Gastroesophageal sphincter (tissue), 4 donors: ENCODE measurements at regions not wholly inside any gene's neighbourhood (a gene's known extent, or its start where the extent isn't known, plus 50 kb on each side); places are given as distances from the start of the nearest gene placed in this dataset.

Experiments
- ATAC-seq: fragments of 150-250 bp; one replicate; pipeline ENCODE4 v1.9.1; 2016; ENCODE audit warnings: mild to moderate bottlenecking, moderate library complexity
- H3K27ac ChIP-seq, 4 donors: fragments of 200-600 bp; sonication (generic) in 3 of 4; 1 replicate in 3 of 4; 2 replicates in 1 of 4; pipeline ENCODE4 v1.5.1; 2016 to 2019
- H3K27me3 ChIP-seq: fragments of 200-600 bp; sonication (generic); one replicate; pipeline ENCODE4 v1.5.1; 2019
- H3K36me3 ChIP-seq, 2 donors: fragments of 200-600 bp; sonication (generic); one replicate each; pipeline ENCODE4 v1.5.1; 2019; ENCODE audit warnings: control low read depth in 1 of 2
- H3K4me1 ChIP-seq, 3 donors: fragments of 200-600 bp; sonication (generic); 1 replicate in 2 of 3; 2 replicates in 1 of 3; pipeline ENCODE4 v1.5.1; 2016 to 2019; ENCODE audit warnings: control low read depth in 2 of 3
- H3K4me3 ChIP-seq, 2 donors: fragments of 200-600 bp; sonication (generic); one replicate each; pipeline ENCODE4 v1.5.1; 2019; ENCODE audit warnings: mild to moderate bottlenecking in 1 of 2, moderate library complexity in 1 of 2
- H3K9me3 ChIP-seq, 3 donors: fragments of 200-600 bp; sonication (generic); one replicate each; pipeline ENCODE4 v1.5.1; 2017 to 2019; ENCODE audit warnings: control low read depth in 2 of 3
- CTCF ChIP-seq, 4 experiments: fragments of 200-600 bp in 2 of 4; fragments of 450-650 bp in 2 of 4; sonication (generic) in 1 of 4; IDR thresholded peaks; one replicate each; pipeline ENCODE4 v1.5.1; 2017 to 2019; ENCODE audit warnings: antibody characterized with exemption in 4 of 4, mild to moderate bottlenecking in 2 of 4, moderate library complexity in 2 of 4
- EP300 ChIP-seq: sonication (generic); formaldehyde crosslinking; IDR thresholded peaks from one replicate; pipeline ENCODE4 v1.6.1; 2017; ENCODE audit warnings: antibody characterized with exemption, mild to moderate bottlenecking
- POLR2A ChIP-seq, 2 donors: fragments of 450-650 bp; IDR thresholded peaks; one replicate each; pipeline ENCODE4 v1.6.1; 2017; ENCODE audit warnings: antibody characterized with exemption in 2 of 2, mild to moderate bottlenecking in 2 of 2, moderate library complexity in 1 of 2
- POLR2AphosphoS5 ChIP-seq: sonication (generic); formaldehyde crosslinking; IDR thresholded peaks from one replicate; pipeline ENCODE4 v1.6.1; 2017; ENCODE audit warnings: antibody characterized with exemption
- WGBS, 2 donors: methylation state at CpG; one replicate each; pipeline ENCODE4 v1.1.5; 2018; ENCODE audit warnings: low coverage in 1 of 2; 5-methylcytosine and 5-hydroxymethylcytosine counted together

GRCh38 chr14:40197344-40197743 lies 765.1 kb upstream of the FBXO33 start:
- ATAC-seq, result no peak
- 81 to 86% methylated on average over 2 of the region's 2 CpGs for WGBS, 2 donors
- no peak overlapping the region for H3K4me3 ChIP-seq

GRCh38 chr14:40188006-40188405 lies 755.8 kb upstream of the FBXO33 start:
- WGBS, 2 donors, result 59 to 78% methylated on average over 3 of the region's 3 CpGs
- no peak for ATAC-seq
- Histone ChIP-seq H3K4me3 (no peak overlapping the region), H3K9me3 (no peaks in the 10 kb centered on the region), H3K27me3 (no peaks in the 10 kb centered on the region), H3K4me1 (no peaks in the 10 kb centered on the region), H3K27ac (no peak overlapping the region), H3K36me3 (no peaks in the 10 kb centered on the region)
- no peak for TF ChIP-seq POLR2AphosphoS5
- no peak for TF ChIP-seq POLR2A (IDR thresholded peaks at IDR 0.05)
- TF ChIP-seq EP300, result no peak
- no peak for TF ChIP-seq CTCF (IDR thresholded peaks at IDR 0.05)

More at GRCh38 chr14:40197344-40197743, 765.1 kb upstream of the FBXO33 start:
- Histone ChIP-seq H3K27ac (no peak overlapping the region), H3K4me1 (no peaks in the 10 kb centered on the region), H3K36me3 (no peaks in the 10 kb centered on the region), H3K27me3 (no peaks in the 10 kb centered on the region), H3K9me3 (no peaks in the 10 kb centered on the region)
- TF ChIP-seq CTCF (IDR thresholded peaks at IDR 0.05), result no peak
- TF ChIP-seq POLR2A (IDR thresholded peaks at IDR 0.05), result no peak
- TF ChIP-seq EP300, result no peak
- no peak for TF ChIP-seq POLR2AphosphoS5

GRCh38 chr14:40164083-40164482 lies 731.9 kb upstream of the FBXO33 start:
- ATAC-seq, result no peak
- TF ChIP-seq POLR2A (IDR thresholded peaks at IDR 0.05) (no peak), EP300 (no peak), POLR2AphosphoS5 (no peak), CTCF (IDR thresholded peaks at IDR 0.05) (no peak)
- Histone ChIP-seq H3K9me3 (peaks cover 0 to 8% (median 0%) of the 10 kb centered on the region in 3 donors), H3K27ac (no peak overlapping the region), H3K36me3 (no peaks in the 10 kb centered on the region), H3K27me3 (no peaks in the 10 kb centered on the region), H3K4me1 (no peaks in the 10 kb centered on the region), H3K4me3 (no peak overlapping the region)
- 43% methylated on average over 1 of the region's 5 CpGs; no CpG with 5 or more reads in 1 of the 2 donors for WGBS, 2 donors

GRCh38 chr14:40139657-40140056 lies 707.4 kb upstream of the FBXO33 start:
- TF ChIP-seq EP300 (no peak), POLR2A (IDR thresholded peaks at IDR 0.05) (no peak), CTCF (IDR thresholded peaks at IDR 0.05) (no peak)
- H3K4me3 ChIP-seq, result no peak overlapping the region
- peaks cover 0 to 7% (median 0%) of the 10 kb centered on the region in 3 donors for H3K9me3 ChIP-seq
- H3K4me1 ChIP-seq, result no peaks in the 10 kb centered on the region
- no peaks in the 10 kb centered on the region for H3K36me3 ChIP-seq
- H3K27me3 ChIP-seq, result no peaks in the 10 kb centered on the region
- no peak overlapping the region for H3K27ac ChIP-seq
- ATAC-seq, result no peak

GRCh38 chr14:40133463-40133862 lies 701.2 kb upstream of the FBXO33 start:
- WGBS, 2 donors, result 83 to 93% methylated on average over 2 of the region's 2 CpGs
- Histone ChIP-seq H3K36me3 (no peaks in the 10 kb centered on the region), H3K4me1 (no peaks in the 10 kb centered on the region), H3K9me3 (peaks cover 0 to 7% (median 0%) of the 10 kb centered on the region in 3 donors), H3K27me3 (no peaks in the 10 kb centered on the region), H3K4me3 (no peak overlapping the region), H3K27ac (no peak overlapping the region)
- ATAC-seq, result no peak
- TF ChIP-seq EP300 (no peak), CTCF (IDR thresholded peaks at IDR 0.05) (no peak), POLR2AphosphoS5 (no peak), POLR2A (IDR thresholded peaks at IDR 0.05) (no peak)
